GM12878 (cell line): ENCODE measurements at regions not wholly inside any gene's neighbourhood (a gene's known extent, or its start where the extent isn't known, plus 50 kb on each side); places are given as distances from the start of the nearest gene placed in this dataset.

ENCODE experiments used
- ATAC-seq: fragments of 200-7000 bp; cut with Tn5 transposase; 3 replicates; pipeline ENCODE4 v1.9.1; 2020; ENCODE audit warnings: mild to moderate bottlenecking, moderate library complexity
- BruUV-seq: library from RNA; stranded (reverse); fragments of 400-500 nt; replicated peaks from 2 replicates; lab custom pipeline; 2021; lab: Mats Ljungman, UMichigan
- CTCF ChIA-PET: fragments of 300-600 bp; sonication (Branson Sonifier 250); formaldehyde crosslinking; extraction: SDS; loops from one replicate; lab custom pipeline; 2021; ENCODE audit warnings: inconsistent platforms; lab: Yijun Ruan, JAX
- POLR2A ChIA-PET: fragments of 350-600 bp; formaldehyde crosslinking; extraction: SDS; loops from one replicate; lab custom pipeline; 2021; ENCODE audit warnings: inconsistent platforms; lab: Charles Lee
- RAD21 ChIA-PET: fragments of 300-600 bp; sonication (Branson Sonifier 250); formaldehyde crosslinking; loops from one replicate; lab custom pipeline; 2023; ENCODE audit warnings: antibody characterized with exemption; ENCODE audit not compliant: unreplicated experiment; lab: Charles Lee
- SMC1A ChIA-PET: fragments of 300-600 bp; sonication (Branson Sonifier 250); formaldehyde crosslinking; loops from one replicate; lab custom pipeline; 2023; ENCODE audit not compliant: unreplicated experiment, uncharacterized antibody; lab: Charles Lee
- DNase-seq: peaks from one replicate; pipeline ENCODE4 v3.0.0-alpha.2; 2011; ENCODE audit warnings: low read depth, low spot score
- FAIRE-seq: peaks from 3 replicates; lab custom pipeline; 2011; peaks lifted over from hg19 to GRCh38; lab: Jason Lieb, UNC
- H2AFZ ChIP-seq: 2 replicates; pipeline ENCODE4 v1.6.0; 2011; ENCODE audit warnings: low read depth, low read length, control low read depth; ENCODE audit not compliant: control insufficient read depth
- H3K27ac ChIP-seq: 2 replicates; pipeline ENCODE4 v1.5.1; 2011; ENCODE audit warnings: control low read depth; ENCODE audit not compliant: control insufficient read depth, insufficient read depth
- H3K27me3 ChIP-seq, 2 experiments: replicated peaks in 1 of 2; 2 replicates each; pipeline versions ENCODE4 v1.6.0 to v1.6.1; 2011; ENCODE audit warnings: low read length in 1 of 2; ENCODE audit not compliant: control insufficient read depth in 2 of 2, insufficient read depth in 2 of 2
- H3K36me3 ChIP-seq, 2 experiments: 2 replicates each; pipeline ENCODE4 v1.5.1; 2011; ENCODE audit warnings: low read length in 1 of 2; ENCODE audit not compliant: control insufficient read depth in 2 of 2, insufficient read depth in 2 of 2
- H3K4me1 ChIP-seq: 2 replicates; pipeline ENCODE4 v1.6.1; 2011; ENCODE audit warnings: mild to moderate bottlenecking, low read length, moderate library complexity, mixed read lengths; ENCODE audit not compliant: control insufficient read depth, insufficient read depth
- H3K4me2 ChIP-seq: 2 replicates; pipeline ENCODE4 v1.6.0; 2011; ENCODE audit warnings: control low read depth; ENCODE audit not compliant: control insufficient read depth, insufficient read depth
- H3K4me3 ChIP-seq: fragments of 200-600 bp; sonication (generic); 2 replicates; pipeline ENCODE4 v1.5.1; 2016
- H3K79me2 ChIP-seq: 2 replicates; pipeline ENCODE4 v1.6.0; 2011; ENCODE audit warnings: low read length; ENCODE audit not compliant: control insufficient read depth, insufficient read depth
- H3K9ac ChIP-seq: 2 replicates; pipeline ENCODE4 v1.8.0; 2011; ENCODE audit warnings: low read length, control low read depth, mixed read lengths; ENCODE audit not compliant: control insufficient read depth, insufficient read depth
- H3K9me3 ChIP-seq: replicated peaks from 3 replicates; pipeline ENCODE4 v1.5.1; 2011; ENCODE audit warnings: mild to moderate bottlenecking, low read length; ENCODE audit not compliant: control insufficient read depth, insufficient read depth
- H4K20me1 ChIP-seq: 2 replicates; pipeline ENCODE4 v1.6.0; 2011; ENCODE audit not compliant: control insufficient read depth, insufficient read depth
- BCL3 ChIP-seq: IDR thresholded peaks from 2 replicates; pipeline ENCODE4 v1.6.1; 2011; ENCODE audit warnings: borderline replicate concordance, low read depth, mild to moderate bottlenecking, moderate library complexity, low read length; ENCODE audit not compliant: insufficient read depth, poor library complexity, severe bottlenecking
- BHLHE40 ChIP-seq, 2 experiments: fragments of 450-650 bp in 1 of 2; IDR thresholded peaks; 2 replicates each; pipeline ENCODE4 v1.6.1; 2011 to 2017; ENCODE audit warnings: low read depth in 2 of 2, borderline replicate concordance in 1 of 2, improper control_type of control experiment in 1 of 2, low read length in 1 of 2, mild to moderate bottlenecking in 1 of 2
- CBFB ChIP-seq: IDR thresholded peaks from 2 replicates; pipeline ENCODE4 v1.6.1; 2016; ENCODE audit warnings: antibody characterized with exemption, low read depth
- CHD1 ChIP-seq: IDR thresholded peaks from 2 replicates; pipeline ENCODE4 v1.6.1; 2012; ENCODE audit warnings: low read depth, low read length, improper control_type of control experiment
- DPF2 ChIP-seq: fragments of 450-650 bp; IDR thresholded peaks from 2 replicates; pipeline ENCODE4 v1.6.1; 2017; ENCODE audit warnings: mild to moderate bottlenecking
- JUND ChIP-seq: IDR thresholded peaks from 2 replicates; pipeline ENCODE4 v1.6.1; 2012; ENCODE audit warnings: low read depth, mild to moderate bottlenecking, low read length, improper control_type of control experiment, moderate library complexity
- KLF5 ChIP-seq: fragments of 450-650 bp; IDR thresholded peaks from 2 replicates; pipeline ENCODE4 v1.6.1; 2014; ENCODE audit warnings: mild to moderate bottlenecking; ENCODE audit not compliant: partially characterized antibody
- MYB ChIP-seq: fragments of 150-350 bp; IDR thresholded peaks from 2 replicates; pipeline ENCODE4 v1.6.1; 2014; ENCODE audit warnings: mild to moderate bottlenecking, low read depth, low read length, borderline replicate concordance
- NFYB ChIP-seq: IDR thresholded peaks from 2 replicates; pipeline ENCODE4 v1.6.1; 2011; ENCODE audit warnings: low read depth, mild to moderate bottlenecking, low read length, improper control_type of control experiment, moderate library complexity; ENCODE audit not compliant: insufficient read depth
- SMARCA5 ChIP-seq: fragments of 450-650 bp; IDR thresholded peaks from 2 replicates; pipeline ENCODE4 v1.6.1; 2017; ENCODE audit warnings: mild to moderate bottlenecking
- USF1 ChIP-seq: IDR thresholded peaks from 2 replicates; pipeline ENCODE4 v1.6.1; 2011; ENCODE audit warnings: borderline replicate concordance, low read depth, mild to moderate bottlenecking, moderate library complexity, mixed read lengths, low read length; ENCODE audit not compliant: insufficient read depth; ENCODE audit errors: extremely low read length
- WGBS: methylation state at CpG from one replicate; pipeline ENCODE4 v1.1.6; 2016; ENCODE audit warnings: low lambda C conversion rate; ENCODE audit not compliant: insufficient replicate concordance, insufficient coverage; ENCODE audit errors: missing lambda C conversion rate; 5-methylcytosine and 5-hydroxymethylcytosine counted together
- in situ Hi-C: fragments of 300-500 bp; cut with MboI; formaldehyde crosslinking; loops from 9 replicates; pipeline ENCODE4 v1.14.3; 2018; ENCODE audit warnings: mixed read lengths
- intact Hi-C: fragments of 100-400 bp; cut with micrococcal nuclease; formaldehyde crosslinking; loops from one replicate; pipeline ENCODE4 v1.14.2; 2022; ENCODE audit not compliant: unreplicated experiment
- TF ChIP-seq, protein P1 (sequence below): IDR thresholded peaks from 2 replicates; pipeline ENCODE4 v1.6.1; 2011; ENCODE audit warnings: low read depth, low read length, improper control_type of control experiment, borderline replicate concordance
- TF ChIP-seq, protein P2 (sequence below): fragments of 450-650 bp; IDR thresholded peaks from 2 replicates; pipeline ENCODE4 v1.6.1; 2014; ENCODE audit warnings: mild to moderate bottlenecking

GRCh38 chr10:33967606-33968120 lies 633.2 kb upstream of the NRP1 start:
- BruUV-seq = no TSS peak
- FAIRE-seq = no peak
- TF ChIP-seq, protein P1, sequence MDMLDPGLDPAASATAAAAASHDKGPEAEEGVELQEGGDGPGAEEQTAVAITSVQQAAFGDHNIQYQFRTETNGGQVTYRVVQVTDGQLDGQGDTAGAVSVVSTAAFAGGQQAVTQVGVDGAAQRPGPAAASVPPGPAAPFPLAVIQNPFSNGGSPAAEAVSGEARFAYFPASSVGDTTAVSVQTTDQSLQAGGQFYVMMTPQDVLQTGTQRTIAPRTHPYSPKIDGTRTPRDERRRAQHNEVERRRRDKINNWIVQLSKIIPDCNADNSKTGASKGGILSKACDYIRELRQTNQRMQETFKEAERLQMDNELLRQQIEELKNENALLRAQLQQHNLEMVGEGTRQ = no peak
- no peak for TF ChIP-seq JUND
- TF ChIP-seq BCL3 = no peak
- TF ChIP-seq, all 136 proteins: peak for 0
- 32% methylated on average over 5 of the region's 5 CpGs for WGBS
- ChIA-PET CTCF (no interaction called here), POLR2A (no interaction called here), SMC1A (no interaction called here), RAD21 (interaction anchor here (1.1 kb wide), 1 partner anchor 170 kb away, joined by 3 read pairs; no protein-coding TSS in a partner anchor)
- Histone ChIP-seq H3K9me3 (no peaks in the 10 kb centered on the region), H3K27me3 (no peaks in the 10 kb centered on the region), H3K36me3 (no peaks in the 10 kb centered on the region), H4K20me1 (no peaks in the 10 kb centered on the region), H3K79me2 (no peaks in the 10 kb centered on the region), H2AFZ (no peak overlapping the region), H3K4me3 (no peak overlapping the region), H3K9ac (no peak overlapping the region), H3K27ac (no peak overlapping the region), H3K4me2 (no peak overlapping the region), H3K4me1 (no peaks in the 10 kb centered on the region)
- in situ Hi-C loops (no loop called here), intact Hi-C loops (no loop called here)
- no peak for ATAC-seq
- no peak for DNase-seq

DNA sequence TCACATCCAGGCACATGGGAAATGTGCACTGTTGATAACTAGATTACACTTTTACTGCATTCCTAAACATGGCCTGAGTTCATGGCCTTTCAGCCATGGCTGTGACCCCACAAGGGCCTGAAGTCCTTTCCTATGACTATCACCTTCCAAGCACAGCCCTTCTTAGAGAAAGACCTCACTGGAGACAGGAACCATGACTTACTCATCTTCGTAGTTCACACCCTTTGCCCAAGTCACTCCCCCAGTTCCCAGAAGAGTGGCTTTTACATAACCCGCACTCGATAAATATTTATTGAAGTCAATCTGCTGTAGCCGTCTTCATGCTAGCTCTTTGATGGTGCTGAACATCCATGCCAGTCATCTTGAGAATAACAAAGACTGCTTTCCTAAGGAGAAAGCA lies 632.5 kb upstream of the NRP1 start:
- POLR2A ChIA-PET = no interaction called here
- no peaks in the 10 kb centered on the region for H3K79me2 ChIP-seq
- H3K4me2 ChIP-seq = no peak overlapping the region
- no peaks in the 10 kb centered on the region for H3K4me1 ChIP-seq
- no peak overlapping the region for H2AFZ ChIP-seq
- intact Hi-C loops = no loop called here
- RAD21 ChIA-PET = interaction anchor here (1.1 kb wide), 1 partner anchor 169 kb away, joined by 3 read pairs; no protein-coding TSS in a partner anchor
- no peaks in the 10 kb centered on the region for H3K36me3 ChIP-seq
- no peak overlapping the region for H3K27ac ChIP-seq
- no peak overlapping the region for H3K4me3 ChIP-seq
- H3K9ac ChIP-seq = no peak overlapping the region
- WGBS = 74% methylated on average over 4 of the region's 4 CpGs
- no TSS peak for BruUV-seq
- no peaks in the 10 kb centered on the region for H4K20me1 ChIP-seq
- SMC1A ChIA-PET = interaction anchor here (0.6 kb wide), 1 partner anchor 1668 kb away, joined by 3 read pairs; no protein-coding TSS in a partner anchor
- H3K27me3 ChIP-seq = no peaks in the 10 kb centered on the region
- FAIRE-seq (no peak), DNase-seq (no peak), ATAC-seq (no peak)
- CTCF ChIA-PET = no interaction called here
- in situ Hi-C loops = no loop called here
- H3K9me3 ChIP-seq = no peaks in the 10 kb centered on the region
- TF ChIP-seq USF1 (no peak), MYB (no peak), BHLHE40 (IDR thresholded peaks at IDR 0.05; ENCODE audit: borderline replicate concordance in 1 of 2, low read depth in 2 of 2, low read length in 1 of 2) (no peak), KLF5 (no peak), CHD1 (no peak), DPF2 (no peak), SMARCA5 (no peak), CBFB (no peak), NFYB (no peak)
- TF ChIP-seq, protein P2, sequence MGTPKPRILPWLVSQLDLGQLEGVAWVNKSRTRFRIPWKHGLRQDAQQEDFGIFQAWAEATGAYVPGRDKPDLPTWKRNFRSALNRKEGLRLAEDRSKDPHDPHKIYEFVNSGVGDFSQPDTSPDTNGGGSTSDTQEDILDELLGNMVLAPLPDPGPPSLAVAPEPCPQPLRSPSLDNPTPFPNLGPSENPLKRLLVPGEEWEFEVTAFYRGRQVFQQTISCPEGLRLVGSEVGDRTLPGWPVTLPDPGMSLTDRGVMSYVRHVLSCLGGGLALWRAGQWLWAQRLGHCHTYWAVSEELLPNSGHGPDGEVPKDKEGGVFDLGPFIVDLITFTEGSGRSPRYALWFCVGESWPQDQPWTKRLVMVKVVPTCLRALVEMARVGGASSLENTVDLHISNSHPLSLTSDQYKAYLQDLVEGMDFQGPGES = no peak
